Activated naive CD4-positive, alpha-beta T cell treated with anti-CD3 and anti-CD28 coated beads, Interleukin-2, amount 50 U/mL, for 24 hours (primary cell): ENCODE measurements at regions not wholly inside any gene's neighbourhood (a gene's known extent, or its start where the extent isn't known, plus 50 kb on each side); places are given as distances from the start of the nearest gene placed in this dataset.

Source experiments
- H3K27ac Mint-ChIP-seq: one replicate; pipeline ENCODE4 v1.8.0; 2021; ENCODE audit warnings: mild to moderate bottlenecking, mixed read lengths
- H3K27me3 Mint-ChIP-seq: one replicate; pipeline ENCODE4 v1.8.0; 2021; ENCODE audit warnings: mixed read lengths
- H3K36me3 Mint-ChIP-seq: one replicate; pipeline ENCODE4 v1.8.0; 2021; ENCODE audit warnings: mixed read lengths
- H3K4me1 Mint-ChIP-seq: one replicate; pipeline ENCODE4 v1.8.0; 2021; ENCODE audit warnings: mixed read lengths
- H3K4me3 Mint-ChIP-seq: one replicate; pipeline ENCODE4 v1.8.0; 2021; ENCODE audit warnings: mild to moderate bottlenecking, mixed read lengths
- H3K9me3 Mint-ChIP-seq: one replicate; pipeline ENCODE4 v1.8.0; 2021; ENCODE audit warnings: mixed read lengths

DNA sequence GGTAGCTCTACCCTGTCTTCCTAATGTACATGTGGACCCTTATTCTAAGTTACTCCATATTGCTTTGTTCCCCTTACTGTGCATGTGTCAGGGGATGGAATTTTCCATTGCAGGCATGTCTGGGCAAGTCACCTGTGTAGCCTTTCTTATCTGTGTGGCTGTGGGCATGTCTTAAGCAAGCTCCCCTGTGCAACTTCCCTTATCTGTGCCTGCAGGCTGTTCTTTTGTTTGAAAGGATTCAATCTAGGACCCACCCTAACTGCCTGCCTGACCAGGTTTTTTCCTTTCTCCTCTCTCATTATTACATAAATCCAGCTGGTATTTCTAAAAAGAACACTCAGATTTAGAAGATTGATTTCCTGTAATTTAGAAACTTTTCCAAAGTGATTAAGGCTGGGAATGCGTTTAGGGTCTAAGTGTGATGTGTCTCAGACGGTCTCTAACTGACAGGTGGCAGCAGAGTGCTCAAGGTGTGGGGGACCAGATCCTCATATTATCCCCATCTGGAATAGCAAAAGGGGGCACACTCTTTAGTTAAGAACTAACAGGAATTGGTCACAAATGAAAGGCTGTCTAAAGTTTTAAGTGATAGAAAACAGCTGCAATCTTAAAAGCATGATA, 198.9 kb upstream of the PPP1R2C start:
- H3K27ac Mint-ChIP-seq: no peak overlapping the region
- H3K4me1 Mint-ChIP-seq: peaks cover 4% of the 10 kb centered on the region
- H3K36me3 Mint-ChIP-seq: no peaks in the 10 kb centered on the region
- no peaks in the 10 kb centered on the region for H3K27me3 Mint-ChIP-seq
- no peak overlapping the region for H3K4me3 Mint-ChIP-seq
- no peaks in the 10 kb centered on the region for H3K9me3 Mint-ChIP-seq

DNA sequence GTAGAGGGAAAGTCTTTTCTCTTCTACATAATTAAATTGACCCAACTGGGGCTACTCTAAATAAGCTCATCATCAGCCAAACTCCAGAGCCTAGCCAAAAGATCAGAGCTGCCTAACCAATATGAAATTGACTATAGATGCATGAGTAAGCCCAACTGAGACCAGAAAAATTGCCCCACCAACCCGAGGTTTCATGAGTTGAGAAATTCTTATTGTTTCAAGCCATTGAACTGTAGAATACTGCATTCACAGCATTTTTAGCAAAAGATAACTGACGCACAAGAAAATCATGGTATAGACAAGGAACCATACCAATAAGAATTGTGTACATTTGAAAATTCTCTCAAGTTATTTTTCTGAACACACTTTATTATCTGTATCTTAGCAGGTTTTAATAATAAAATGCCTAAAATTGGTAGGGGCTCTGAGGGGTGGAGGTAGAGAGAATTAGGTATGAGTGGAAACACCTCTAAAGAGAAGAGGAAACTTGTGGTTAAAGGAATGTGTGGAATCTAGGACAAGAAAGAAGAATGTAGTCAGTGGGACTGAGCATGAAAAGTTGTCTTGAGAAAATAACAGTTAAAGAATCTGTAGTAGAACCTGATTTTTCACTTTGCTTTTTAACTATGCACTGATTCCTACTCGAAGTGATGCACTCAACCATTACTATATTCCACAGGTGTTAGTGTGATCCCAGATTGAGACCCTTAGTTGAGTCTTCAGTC, 200.9 kb upstream of the PPP1R2C start:
- Mint-ChIP-seq H3K4me3 (no peak overlapping the region), H3K9me3 (no peaks in the 10 kb centered on the region), H3K36me3 (no peaks in the 10 kb centered on the region), H3K27ac (no peak overlapping the region), H3K4me1 (peaks cover 4% of the 10 kb centered on the region), H3K27me3 (no peaks in the 10 kb centered on the region)

DNA sequence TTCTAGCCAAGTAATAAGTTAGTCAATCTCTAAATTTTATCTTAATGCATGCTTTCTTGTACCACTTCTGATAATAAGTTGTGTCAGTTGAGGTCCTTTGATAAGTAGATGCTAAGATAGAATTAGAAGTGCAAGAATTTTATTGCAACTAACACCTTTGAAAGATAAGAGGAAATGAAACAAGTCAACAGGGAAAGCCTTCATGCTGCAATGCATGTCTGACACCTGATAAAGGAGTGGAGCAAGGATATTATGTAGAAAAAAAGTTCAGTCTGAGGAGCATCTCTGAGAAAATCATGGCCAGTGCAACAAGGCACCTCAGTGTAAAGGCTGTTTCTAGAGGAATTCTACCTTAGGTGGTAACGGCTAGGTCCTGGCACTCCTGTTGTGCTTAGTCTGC, 210.7 kb upstream of the PPP1R2C start:
- Mint-ChIP-seq H3K27ac (no peak overlapping the region), H3K4me1 (peaks cover 6% of the 10 kb centered on the region), H3K9me3 (no peaks in the 10 kb centered on the region), H3K36me3 (no peaks in the 10 kb centered on the region), H3K27me3 (no peaks in the 10 kb centered on the region), H3K4me3 (no peak overlapping the region)

DNA sequence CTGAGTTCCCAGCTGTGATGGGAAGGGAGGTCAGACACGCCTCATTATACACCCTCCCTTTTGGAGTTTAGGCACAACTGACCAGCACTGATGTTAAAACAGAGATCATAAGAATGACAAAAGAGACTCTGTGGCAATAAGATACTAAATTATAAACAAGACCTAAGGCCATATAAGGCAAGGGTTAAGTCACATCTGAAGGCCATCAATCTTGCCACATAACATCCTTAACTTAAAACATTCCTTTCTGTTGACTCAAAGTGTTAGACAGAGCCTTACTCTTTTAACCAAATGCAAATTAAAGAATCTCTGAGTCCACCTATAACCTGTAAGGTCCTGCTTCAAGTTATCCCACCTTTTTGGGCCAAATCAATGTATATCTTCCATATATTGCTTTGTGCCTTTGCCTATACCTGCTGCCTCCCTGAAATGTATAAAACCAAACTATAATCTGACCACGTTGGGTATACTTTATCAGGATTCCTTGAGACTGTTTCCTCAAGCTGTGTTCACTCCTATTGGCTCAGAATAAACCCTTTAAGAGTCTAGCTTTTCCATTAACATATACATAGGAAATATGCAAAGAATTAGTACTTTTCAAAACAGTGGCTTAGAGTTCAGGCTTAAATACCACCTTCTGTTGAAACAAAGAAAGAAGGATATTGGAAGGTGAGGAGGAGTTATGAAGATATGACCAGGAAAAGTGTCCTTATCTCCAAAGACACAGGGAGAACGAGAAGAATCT, 214.4 kb upstream of the PPP1R2C start:
- no peaks in the 10 kb centered on the region for H3K9me3 Mint-ChIP-seq
- H3K4me3 Mint-ChIP-seq: no peak overlapping the region
- H3K27ac Mint-ChIP-seq: no peak overlapping the region
- H3K4me1 Mint-ChIP-seq: peaks cover 6% of the 10 kb centered on the region
- H3K36me3 Mint-ChIP-seq: no peaks in the 10 kb centered on the region
- H3K27me3 Mint-ChIP-seq: no peaks in the 10 kb centered on the region

DNA sequence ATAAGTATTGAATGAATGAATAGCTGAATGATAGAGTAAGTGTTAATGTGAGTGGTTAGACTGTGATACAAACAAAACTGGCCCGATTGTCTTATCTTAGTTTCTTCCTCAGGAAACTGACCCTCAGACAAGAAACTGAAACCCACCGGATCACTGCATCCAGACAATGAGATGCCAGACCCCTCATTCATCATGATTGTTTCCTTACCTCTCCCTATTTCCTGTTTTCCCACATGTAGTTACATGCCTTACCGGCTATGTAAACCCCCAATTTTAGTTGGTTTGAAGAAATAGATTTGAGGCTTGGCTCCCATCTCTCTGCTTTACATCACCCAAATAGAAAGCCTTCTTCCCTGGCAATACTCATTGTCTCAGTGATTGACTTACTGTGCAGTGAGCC, 218.9 kb upstream of the PPP1R2C start:
- Mint-ChIP-seq H3K27me3 (no peaks in the 10 kb centered on the region), H3K36me3 (no peaks in the 10 kb centered on the region), H3K4me3 (no peak overlapping the region), H3K27ac (no peak overlapping the region), H3K9me3 (no peaks in the 10 kb centered on the region), H3K4me1 (no peaks in the 10 kb centered on the region)

DNA sequence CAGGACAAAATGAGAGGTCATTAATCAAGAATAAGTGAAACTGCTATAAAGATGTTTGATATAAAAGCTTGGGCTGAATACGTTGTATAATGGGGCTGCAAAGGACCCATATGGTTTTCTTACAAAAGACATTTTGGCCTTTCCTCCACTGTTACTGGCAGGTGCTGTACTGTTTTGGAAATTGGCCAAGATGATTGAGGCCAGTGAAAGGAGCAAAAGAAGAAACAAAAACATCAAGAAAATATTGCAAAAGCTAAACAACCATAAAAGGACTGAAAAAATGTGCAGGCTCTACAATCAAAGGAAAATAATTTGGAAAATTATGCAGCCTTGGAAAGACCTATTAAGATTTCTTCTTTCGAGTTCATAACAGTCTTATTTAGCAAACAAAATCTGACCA, 222.2 kb upstream of the PPP1R2C start:
- no peaks in the 10 kb centered on the region for H3K27me3 Mint-ChIP-seq
- no peaks in the 10 kb centered on the region for H3K9me3 Mint-ChIP-seq
- H3K4me3 Mint-ChIP-seq: no peak overlapping the region
- no peaks in the 10 kb centered on the region for H3K4me1 Mint-ChIP-seq
- no peak overlapping the region for H3K27ac Mint-ChIP-seq
- H3K36me3 Mint-ChIP-seq: no peaks in the 10 kb centered on the region

DNA sequence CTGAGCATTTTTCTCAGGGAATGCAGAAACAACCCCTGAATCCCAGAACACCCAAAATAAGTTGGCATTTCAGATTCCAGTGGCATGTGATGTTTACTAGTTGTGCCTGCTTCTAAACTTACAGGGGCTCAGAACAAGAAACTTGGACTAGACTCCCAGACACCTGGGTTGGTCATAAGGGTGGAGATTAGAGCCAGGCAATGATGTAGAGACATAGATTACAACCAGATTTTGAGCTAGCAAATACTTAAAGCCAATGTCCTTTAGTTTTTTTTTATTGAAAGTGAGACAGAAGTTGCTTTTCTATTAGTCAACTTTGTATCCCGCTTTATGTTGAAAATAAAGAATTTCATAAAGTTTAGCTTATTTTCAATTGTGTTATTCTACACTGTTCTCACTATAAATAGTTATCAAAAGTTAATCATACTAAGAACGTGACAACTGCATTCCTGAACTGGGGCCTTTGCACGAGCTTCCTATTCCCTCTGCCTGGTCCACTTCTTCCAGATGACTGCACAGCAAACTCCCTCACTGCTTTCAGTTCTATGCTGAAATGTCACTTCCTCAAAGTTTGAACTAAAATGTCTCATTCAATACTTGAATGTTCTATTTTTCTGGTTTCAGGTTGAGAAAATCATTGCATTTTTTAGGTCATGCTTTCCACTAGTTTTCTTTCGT, 224.7 kb upstream of the PPP1R2C start:
- Mint-ChIP-seq H3K36me3 (no peaks in the 10 kb centered on the region), H3K27me3 (no peaks in the 10 kb centered on the region), H3K4me3 (no peak overlapping the region), H3K9me3 (no peaks in the 10 kb centered on the region), H3K4me1 (no peaks in the 10 kb centered on the region), H3K27ac (no peak overlapping the region)

DNA sequence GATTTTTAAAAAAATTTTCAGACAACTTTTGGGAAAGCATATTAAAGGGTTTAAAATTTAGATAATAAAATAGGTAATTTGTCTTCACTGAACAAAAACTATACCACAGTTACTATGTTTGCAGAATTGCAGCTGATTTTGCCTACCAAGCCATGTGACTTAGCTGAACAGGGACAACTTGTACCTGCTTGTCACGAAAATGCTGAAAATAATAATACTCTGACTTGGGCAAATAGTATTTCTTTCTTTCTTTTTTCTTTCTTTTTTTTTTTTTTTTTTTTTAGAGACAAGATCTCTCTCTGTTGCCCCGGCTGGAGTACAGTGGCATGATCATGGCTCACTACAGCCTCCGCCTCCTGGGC, 225.2 kb upstream of the PPP1R2C start:
- no peaks in the 10 kb centered on the region for H3K27me3 Mint-ChIP-seq
- no peaks in the 10 kb centered on the region for H3K4me1 Mint-ChIP-seq
- no peaks in the 10 kb centered on the region for H3K36me3 Mint-ChIP-seq

DNA sequence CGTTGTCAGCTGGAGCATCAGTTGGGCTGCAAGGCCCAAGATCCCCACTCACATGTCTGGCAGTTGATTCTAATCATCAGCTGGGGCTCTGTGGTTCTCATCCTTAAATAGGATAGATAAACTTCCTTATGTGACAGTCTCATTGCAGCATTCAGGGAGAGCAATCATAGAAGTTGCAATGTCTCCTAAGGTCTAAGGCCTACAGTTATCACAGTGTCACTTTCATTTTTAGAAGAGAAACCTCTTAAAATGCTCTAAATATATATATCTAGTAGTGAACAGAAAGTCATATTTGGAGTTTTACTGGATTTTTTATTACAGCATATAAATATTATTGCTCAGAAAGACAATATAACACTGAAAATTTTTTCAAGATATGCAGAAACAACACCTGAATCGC, 226.0 kb upstream of the PPP1R2C start:
- Mint-ChIP-seq H3K9me3 (no peaks in the 10 kb centered on the region), H3K4me3 (no peak overlapping the region), H3K4me1 (no peaks in the 10 kb centered on the region), H3K36me3 (no peaks in the 10 kb centered on the region), H3K27me3 (no peaks in the 10 kb centered on the region), H3K27ac (no peak overlapping the region)

More for the DNA sequence above, 225.2 kb upstream of the PPP1R2C start:
- no peak overlapping the region for H3K27ac Mint-ChIP-seq
- H3K4me3 Mint-ChIP-seq: no peak overlapping the region
- H3K9me3 Mint-ChIP-seq: no peaks in the 10 kb centered on the region

DNA sequence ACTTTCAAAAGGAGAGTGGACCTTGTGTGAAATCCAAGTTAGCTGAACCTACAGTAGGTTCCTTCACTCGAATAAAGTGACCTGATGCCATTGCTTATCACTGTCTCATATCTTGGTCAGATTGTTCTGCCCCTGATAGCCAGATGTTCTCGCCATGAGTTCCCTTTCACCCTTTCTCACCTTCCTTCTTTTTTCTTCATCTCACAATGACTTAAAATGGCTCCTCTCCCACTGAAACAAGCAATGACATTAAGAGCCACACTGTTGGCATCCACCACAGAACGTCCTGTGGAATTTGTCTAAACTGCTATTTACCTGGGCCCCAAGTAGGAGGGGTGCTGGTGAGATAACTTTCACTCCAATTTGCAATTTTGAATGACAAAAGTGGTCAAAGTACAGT, 227.6 kb upstream of the PPP1R2C start:
- Mint-ChIP-seq H3K4me1 (no peaks in the 10 kb centered on the region), H3K4me3 (no peak overlapping the region), H3K36me3 (no peaks in the 10 kb centered on the region), H3K27ac (no peak overlapping the region), H3K9me3 (no peaks in the 10 kb centered on the region), H3K27me3 (no peaks in the 10 kb centered on the region)

DNA sequence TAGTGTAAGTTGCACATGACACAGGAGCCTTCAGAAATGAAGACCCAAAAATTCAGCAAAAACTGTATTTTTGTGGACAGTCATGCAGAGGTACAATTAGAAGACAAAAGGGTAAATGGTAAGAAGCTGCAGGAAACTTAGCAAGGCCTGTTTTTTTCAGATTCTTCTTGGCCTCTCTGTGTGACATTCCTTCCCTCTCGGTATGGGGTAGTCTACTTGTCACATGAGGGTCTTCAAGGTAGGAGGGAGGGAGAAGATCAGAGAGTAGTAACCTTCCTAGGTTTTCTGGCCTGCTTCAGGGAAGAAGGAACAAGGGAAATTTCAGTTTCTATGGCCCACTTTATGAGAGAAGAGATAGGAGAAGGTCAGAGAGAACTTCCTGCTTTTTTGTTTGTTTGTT, 230.4 kb upstream of the PPP1R2C start:
- no peaks in the 10 kb centered on the region for H3K36me3 Mint-ChIP-seq
- H3K9me3 Mint-ChIP-seq: no peaks in the 10 kb centered on the region
- H3K27ac Mint-ChIP-seq: no peak overlapping the region
- H3K4me3 Mint-ChIP-seq: no peak overlapping the region
- H3K4me1 Mint-ChIP-seq: no peaks in the 10 kb centered on the region
- H3K27me3 Mint-ChIP-seq: no peaks in the 10 kb centered on the region

DNA sequence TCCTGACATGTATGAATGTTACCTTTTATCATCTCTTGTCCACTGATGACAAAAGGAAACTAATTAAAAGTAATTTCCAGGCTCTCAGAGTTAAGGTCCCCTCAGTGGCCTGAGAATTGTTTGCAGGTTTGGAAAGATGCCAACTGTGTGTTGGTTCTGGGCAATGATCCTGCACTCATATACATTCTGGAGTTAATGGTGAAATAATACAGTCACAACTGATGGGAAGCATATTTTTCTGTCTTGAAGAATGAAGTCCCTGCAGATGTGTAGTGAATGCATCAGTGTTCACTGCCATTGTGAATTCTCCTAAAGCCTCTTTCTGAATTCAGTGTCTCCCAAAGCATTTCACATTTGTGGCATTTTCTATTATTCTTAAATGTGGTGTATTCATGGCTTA, 238.1 kb upstream of the PPP1R2C start:
- H3K36me3 Mint-ChIP-seq: no peaks in the 10 kb centered on the region
- H3K4me1 Mint-ChIP-seq: peaks cover 4% of the 10 kb centered on the region
- no peak overlapping the region for H3K4me3 Mint-ChIP-seq
- H3K27me3 Mint-ChIP-seq: no peaks in the 10 kb centered on the region
- no peaks in the 10 kb centered on the region for H3K9me3 Mint-ChIP-seq
- H3K27ac Mint-ChIP-seq: no peak overlapping the region

DNA sequence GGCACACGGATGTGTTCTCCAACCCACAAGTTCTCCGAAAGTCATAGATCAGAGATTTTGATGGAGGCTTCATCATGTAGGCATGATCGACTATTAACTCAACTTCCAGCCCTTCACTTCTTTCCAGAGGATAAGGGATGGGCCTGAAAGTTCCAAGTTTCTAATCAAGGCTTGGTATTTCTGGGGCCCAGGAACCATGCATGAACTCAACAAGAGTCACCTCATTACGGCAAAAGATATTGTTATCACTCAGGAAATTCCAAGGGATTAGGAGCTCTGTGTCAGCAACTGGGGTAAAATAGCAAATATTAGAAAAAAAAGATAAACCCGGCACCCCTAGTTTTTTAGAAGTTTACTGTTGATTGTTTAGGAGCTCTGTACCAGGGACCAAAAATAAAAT, 240.1 kb upstream of the PPP1R2C start:
- Mint-ChIP-seq H3K4me1 (peaks cover 4% of the 10 kb centered on the region), H3K36me3 (peaks cover 3% of the 10 kb centered on the region), H3K27ac (no peak overlapping the region)

DNA sequence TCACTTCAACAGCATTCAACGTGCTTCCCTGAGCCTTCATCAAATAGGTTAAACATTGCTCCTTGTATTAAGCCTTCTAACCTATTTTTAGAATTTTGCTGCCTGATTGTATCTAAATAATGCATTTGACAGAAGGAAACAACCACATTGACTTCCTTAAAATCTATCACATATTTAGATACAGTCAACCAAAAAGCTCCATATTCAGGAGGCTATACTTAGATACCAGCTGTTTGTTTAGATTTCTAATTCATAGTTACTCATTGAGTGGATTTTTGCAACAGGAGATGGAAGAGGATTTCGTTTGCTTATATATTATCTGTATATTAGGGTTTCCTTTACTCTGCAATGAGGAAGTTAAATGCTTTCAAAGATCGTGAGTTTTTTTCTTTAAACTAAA, 241.1 kb upstream of the PPP1R2C start:
- Mint-ChIP-seq H3K4me3 (no peak overlapping the region), H3K9me3 (no peaks in the 10 kb centered on the region), H3K36me3 (peaks cover 3% of the 10 kb centered on the region), H3K27me3 (no peaks in the 10 kb centered on the region), H3K4me1 (peaks cover 4% of the 10 kb centered on the region), H3K27ac (no peak overlapping the region)

More for the DNA sequence above, 240.1 kb upstream of the PPP1R2C start:
- H3K9me3 Mint-ChIP-seq: no peaks in the 10 kb centered on the region
- H3K27me3 Mint-ChIP-seq: no peaks in the 10 kb centered on the region
- no peak overlapping the region for H3K4me3 Mint-ChIP-seq

DNA sequence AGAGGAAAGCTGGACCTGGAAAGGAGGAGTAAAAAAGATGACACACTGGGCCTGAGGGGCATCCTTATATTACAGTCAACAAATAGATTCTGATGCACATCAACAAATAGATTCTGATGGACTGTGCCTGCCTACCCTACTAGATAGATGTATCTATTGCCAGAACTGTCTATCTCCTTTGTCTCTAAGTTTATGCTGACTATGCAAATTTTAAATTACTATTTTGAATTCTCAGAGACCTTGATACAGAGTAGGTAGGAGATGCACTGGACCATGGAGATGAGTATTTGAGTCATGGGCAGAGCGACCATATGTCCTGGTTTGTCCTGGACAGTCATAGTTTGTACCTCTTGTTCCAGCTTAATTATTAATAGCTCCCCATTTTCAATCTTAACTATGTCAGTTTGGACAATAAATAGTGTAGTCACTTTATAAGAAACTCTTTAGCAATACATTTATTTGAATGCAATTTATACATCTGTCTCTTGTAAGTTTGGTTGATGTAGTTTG, 247.9 kb upstream of the PPP1R2C start:
- Mint-ChIP-seq H3K27me3 (no peaks in the 10 kb centered on the region), H3K9me3 (no peaks in the 10 kb centered on the region), H3K27ac (no peak overlapping the region), H3K4me3 (no peak overlapping the region), H3K36me3 (peaks cover 7% of the 10 kb centered on the region), H3K4me1 (no peaks in the 10 kb centered on the region)

DNA sequence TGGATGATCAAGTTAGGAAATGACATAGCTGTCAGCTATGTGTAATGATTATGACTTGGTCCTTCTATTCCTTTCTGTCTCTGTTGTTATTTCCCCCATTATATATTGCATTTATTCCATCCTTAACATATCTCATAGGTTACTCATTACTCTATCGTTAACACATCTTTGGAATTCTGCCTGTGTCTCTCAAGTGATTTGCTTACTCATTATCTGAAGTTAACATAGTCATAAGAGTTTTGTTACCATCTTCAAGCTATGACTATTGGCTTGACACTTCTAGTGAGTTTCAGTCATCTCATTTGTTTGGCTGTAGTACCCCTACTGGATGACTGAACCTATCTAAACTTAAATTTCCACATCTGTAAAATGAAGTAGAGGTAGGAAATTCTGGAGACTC, 286.1 kb upstream of the PPP1R2C start:
- Mint-ChIP-seq H3K4me3 (no peak overlapping the region), H3K9me3 (no peaks in the 10 kb centered on the region), H3K36me3 (no peaks in the 10 kb centered on the region), H3K27ac (no peak overlapping the region), H3K4me1 (peaks cover 3% of the 10 kb centered on the region), H3K27me3 (no peaks in the 10 kb centered on the region)
